AG09319 (cell line): ENCODE measurements at regions not wholly inside any gene's neighbourhood (a gene's known extent, or its start where the extent isn't known, plus 50 kb on each side); places are given as distances from the start of the nearest gene placed in this dataset.

Source experiments
- DNase-seq: peaks from one replicate; pipeline ENCODE4 v3.0.0-alpha.2; 2010; ENCODE audit warnings: low read depth; ENCODE audit errors: extremely low read depth
- CTCF ChIP-seq: IDR thresholded peaks from 2 replicates; pipeline ENCODE4 v1.5.1; 2011; ENCODE audit warnings: low read depth, mild to moderate bottlenecking, inconsistent platforms, low read length, moderate library complexity

- DNase-seq: no peak
- TF ChIP-seq CTCF: no peak
Measured at GRCh38 chr6:43948527-43949485, 178.4 kb downstream of the MRPL14 start.

DNA sequence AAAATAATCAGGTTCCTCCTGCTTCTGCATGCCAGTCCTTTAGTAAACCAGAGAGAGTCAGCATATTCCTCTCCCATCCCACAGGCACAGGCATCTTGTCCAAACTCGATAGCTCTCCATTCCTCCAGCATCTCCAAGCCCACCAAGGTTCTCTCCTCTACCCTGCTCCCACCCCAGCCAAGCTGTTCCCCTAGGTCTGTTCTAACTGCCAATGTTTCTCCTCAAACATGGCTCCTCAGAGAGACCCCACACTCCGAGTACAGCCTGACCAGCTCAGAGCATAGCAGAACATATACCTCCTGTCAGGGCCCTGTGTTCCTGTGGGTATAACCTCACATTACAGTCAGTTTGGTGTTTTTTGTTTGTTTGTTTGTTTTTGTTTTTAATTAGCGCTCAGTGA lies 177.8 kb downstream of the VEGFA start:
- DNase-seq: no peak
- TF ChIP-seq CTCF: no peak

- no peak for TF ChIP-seq CTCF
- DNase-seq: no peak
Measured at GRCh38 chr6:43946641-43947363, 176.8 kb downstream of the VEGFA start.

GRCh38 chr6:43945768-43946080 lies 175.7 kb downstream of the VEGFA start:
- DNase-seq: no peak
- no peak for TF ChIP-seq CTCF

DNA sequence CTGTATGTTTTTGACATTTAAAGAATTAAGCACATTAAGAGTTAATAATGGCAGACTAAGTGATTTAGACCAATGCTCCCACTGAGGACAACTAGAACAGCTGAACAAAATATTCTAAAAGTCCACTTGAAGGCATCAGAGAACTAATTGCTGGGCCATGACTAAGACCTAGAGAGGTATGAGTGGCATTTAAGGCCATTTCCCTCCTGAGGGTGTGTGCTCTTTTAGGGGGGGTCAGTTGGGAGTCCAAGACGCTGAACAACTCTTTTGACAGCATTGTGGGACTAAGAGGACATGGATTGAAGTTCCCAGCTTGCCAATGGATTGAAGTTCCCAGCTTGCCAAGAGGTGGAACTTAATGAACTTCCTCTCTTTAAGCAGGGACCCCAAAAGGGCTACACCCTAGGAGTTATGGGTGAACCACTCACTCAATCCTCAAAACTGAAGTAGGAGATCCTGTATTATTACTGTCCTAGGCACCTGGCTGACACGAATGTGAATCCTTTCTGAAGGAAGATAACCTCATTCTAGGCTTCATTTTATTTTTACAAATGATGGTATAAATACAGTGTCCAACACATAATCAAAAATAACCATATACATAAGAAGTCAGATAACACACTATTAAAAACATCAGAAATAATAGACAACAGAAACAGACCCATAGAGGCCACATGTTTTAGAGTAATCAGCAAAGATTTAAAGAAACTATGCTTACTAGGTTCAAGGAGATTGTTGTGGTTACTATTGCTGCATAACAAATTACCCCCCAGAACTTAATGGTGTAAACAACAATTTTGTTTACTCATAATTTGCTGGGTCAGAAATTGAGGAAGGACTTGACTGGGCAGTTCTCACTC lies 175.1 kb downstream of the VEGFA start:
- no peak for TF ChIP-seq CTCF
- no peak for DNase-seq

DNA sequence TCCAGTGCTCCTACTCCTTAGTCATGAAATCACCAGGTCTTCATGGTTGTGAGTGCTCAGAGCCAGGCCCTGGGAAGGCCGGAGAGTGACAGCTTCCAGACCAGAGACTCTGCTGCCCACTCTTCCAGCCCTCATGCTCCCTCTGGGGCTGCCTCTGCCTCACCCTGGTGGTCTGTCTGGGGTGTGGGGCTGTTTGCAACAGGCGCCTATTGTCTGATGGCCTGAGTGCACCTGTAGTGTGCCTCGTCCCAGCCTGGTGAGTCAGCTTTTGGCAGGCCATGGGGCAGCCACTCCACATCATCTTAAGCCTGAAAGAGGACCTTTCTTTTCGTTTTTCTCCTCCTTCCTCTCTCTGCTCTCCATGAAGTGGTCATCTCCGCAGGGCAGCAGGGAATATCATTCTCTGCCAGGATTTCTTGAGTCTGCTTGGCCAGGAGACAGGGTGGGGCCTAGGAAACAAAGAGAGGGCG lies 173.8 kb downstream of the VEGFA start:
- DNase-seq: no peak
- TF ChIP-seq CTCF: no peak
